B cell (primary cell): ENCODE measurements at regions not wholly inside any gene's neighbourhood (a gene's known extent, or its start where the extent isn't known, plus 50 kb on each side); places are given as distances from the start of the nearest gene placed in this dataset.

Source experiments
- ATAC-seq: fragments of 200-7000 bp; cut with Tn5 transposase; one replicate; pipeline ENCODE4 v1.10.0; 2021; ENCODE audit warnings: low read depth, mild to moderate bottlenecking, moderate number of reproducible peaks, moderate library complexity
- CTCF ChIA-PET: fragments of 350-600 bp; sonication (Branson Sonifier 250); formaldehyde crosslinking; loops from one replicate; lab custom pipeline; 2021; ENCODE audit warnings: antibody characterized with exemption, inconsistent platforms; lab: Charles Lee
- POLR2A ChIA-PET: fragments of 350-600 bp; sonication (Branson Sonifier 250); formaldehyde crosslinking; loops from one replicate; lab custom pipeline; 2021; ENCODE audit warnings: antibody characterized with exemption; lab: Charles Lee
- DNase-seq: peaks from one replicate; pipeline ENCODE4 v3.0.0; 2013
- H2AFZ ChIP-seq: 2 replicates; pipeline ENCODE4 v1.6.1; 2012; ENCODE audit warnings: mild to moderate bottlenecking, low read depth, low read length; ENCODE audit not compliant: insufficient read depth, poor library complexity, severe bottlenecking
- H3K27ac ChIP-seq, 2 donors: 1 replicate in 1 of 2; 2 replicates in 1 of 2; pipeline ENCODE4 v1.5.1; 2012 to 2013; ENCODE audit warnings: low read length in 2 of 2, mild to moderate bottlenecking in 2 of 2, moderate library complexity in 1 of 2
- H3K27me3 ChIP-seq, 4 experiments: fragments of 200-600 bp in 1 of 4; sonication (generic) in 1 of 4; replicated peaks in 1 of 4; 1 replicate in 2 of 4; 2 replicates in 2 of 4; pipeline versions ENCODE4 v1.6.1 to v1.7.0; 2013 to 2016; ENCODE audit warnings: low read length in 3 of 4, mild to moderate bottlenecking in 2 of 4, mixed read lengths in 1 of 4, moderate library complexity in 1 of 4; ENCODE audit not compliant: insufficient read depth in 4 of 4, control insufficient read depth in 3 of 4; ENCODE audit errors: control extremely low read depth in 1 of 4
- H3K36me3 ChIP-seq, 2 experiments: replicated peaks in 1 of 2; 1 replicate in 1 of 2; 2 replicates in 1 of 2; pipeline versions ENCODE4 v1.6.1 to v1.7.1; 2013; ENCODE audit warnings: low read length in 1 of 2; ENCODE audit not compliant: insufficient read depth in 2 of 2, control insufficient read depth in 1 of 2; ENCODE audit errors: control extremely low read depth in 1 of 2, extremely low read depth in 1 of 2
- H3K4me1 ChIP-seq, 2 donors: fragments of 200-600 bp in 1 of 2; sonication (generic) in 1 of 2; 1 replicate in 1 of 2; 2 replicates in 1 of 2; pipeline versions ENCODE4 v1.5.1 to v1.6.1; 2013 to 2017; ENCODE audit warnings: low read length in 2 of 2; ENCODE audit not compliant: control insufficient read depth in 2 of 2, insufficient read depth in 2 of 2
- H3K4me2 ChIP-seq: replicated peaks from 2 replicates; pipeline ENCODE3; 2012; ENCODE audit warnings: mild to moderate bottlenecking, low read depth, low read length; ENCODE audit not compliant: poor library complexity, severe bottlenecking
- H3K4me3 ChIP-seq, 5 experiments: fragments of 200-600 bp in 1 of 5; sonication (generic) in 1 of 5; 1 replicate in 3 of 5; 2 replicates in 2 of 5; pipeline versions ENCODE4 v1.5.1 to v1.7.0; 2011 to 2016; ENCODE audit warnings: low read length in 4 of 5, mild to moderate bottlenecking in 4 of 5, low read depth in 2 of 5, control low read depth in 1 of 5, moderate library complexity in 1 of 5; ENCODE audit not compliant: insufficient read depth in 1 of 5; ENCODE audit errors: control extremely low read depth in 1 of 5, extremely low read depth in 1 of 5
- H3K79me2 ChIP-seq: fragments of 200-600 bp; sonication (generic); one replicate; pipeline ENCODE4 v1.6.0; 2016; ENCODE audit warnings: low read length; ENCODE audit not compliant: control insufficient read depth, insufficient read depth
- H3K9ac ChIP-seq: fragments of 200-600 bp; sonication (generic); 2 replicates; pipeline ENCODE4 v1.6.1; 2017; ENCODE audit warnings: mild to moderate bottlenecking, low read length, moderate library complexity
- H3K9me3 ChIP-seq, 3 donors: one replicate each; pipeline versions ENCODE4 v1.6.1 to v1.7.1; 2013; ENCODE audit warnings: low read length in 2 of 3; ENCODE audit not compliant: control insufficient read depth in 2 of 3, insufficient read depth in 1 of 3; ENCODE audit errors: control extremely low read depth in 1 of 3
- H4K20me1 ChIP-seq: 2 replicates; pipeline ENCODE4 v1.6.0; 2012; ENCODE audit warnings: mild to moderate bottlenecking, low read length; ENCODE audit not compliant: insufficient read depth, control insufficient read depth, poor library complexity, severe bottlenecking
- H3K27ac Mint-ChIP-seq: one replicate; pipeline ENCODE4 v1.8.0; 2021; ENCODE audit warnings: mixed read lengths
- H3K27me3 Mint-ChIP-seq: one replicate; pipeline ENCODE4 v1.8.0; 2021; ENCODE audit warnings: mixed read lengths
- H3K4me1 Mint-ChIP-seq: one replicate; pipeline ENCODE4 v1.8.0; 2021; ENCODE audit warnings: mixed read lengths
- H3K4me3 Mint-ChIP-seq: one replicate; pipeline ENCODE4 v1.8.0; 2021; ENCODE audit warnings: mixed read lengths
- H3K9me3 Mint-ChIP-seq: one replicate; pipeline ENCODE4 v1.8.0; 2022; ENCODE audit warnings: mixed read lengths; ENCODE audit not compliant: insufficient read depth
- EZH2 ChIP-seq: IDR thresholded peaks from 2 replicates; pipeline ENCODE4 v1.6.1; 2012; ENCODE audit warnings: borderline replicate concordance, low read depth, mild to moderate bottlenecking, moderate library complexity, low read length; ENCODE audit not compliant: insufficient read depth, poor library complexity, severe bottlenecking
- WGBS: methylation state at CpG from one replicate; pipeline ENCODE4 v1.1.5; 2013; ENCODE audit warnings: missing lambda C conversion rate; ENCODE audit not compliant: insufficient coverage; 5-methylcytosine and 5-hydroxymethylcytosine counted together
- intact Hi-C: fragments of 100-400 bp; cut with micrococcal nuclease; formaldehyde crosslinking; loops from one replicate; pipeline ENCODE4 v1.10.0; 2022
- TF ChIP-seq, protein P1 (sequence below): fragments of 200-600 bp; IDR thresholded peaks from one replicate; pipeline ENCODE4 v1.8.0; 2022; ENCODE audit warnings: antibody characterized with exemption, mild to moderate bottlenecking

- Mint-ChIP-seq H3K4me1 (no peaks in the 10 kb centered on the region), H3K9me3 (no peaks in the 10 kb centered on the region), H3K4me3 (no peak overlapping the region), H3K27me3 (peaks cover 11% of the 10 kb centered on the region), H3K27ac (no peak overlapping the region)
- 86% methylated on average over 4 of the region's 4 CpGs for WGBS
- H3K4me3 ChIP-seq, result no peak overlapping the region
- H3K4me1 ChIP-seq, result no peaks in the 10 kb centered on the region
- ATAC-seq, result no peak
- intact Hi-C loops, result no loop called here
- POLR2A ChIA-PET, result no interaction called here
- peaks cover 0 to 3% (median 0%) of the 10 kb centered on the region in 3 donors for H3K9me3 ChIP-seq
- no peaks in the 10 kb centered on the region for H4K20me1 ChIP-seq
- no peaks in the 10 kb centered on the region for H3K36me3 ChIP-seq
- H2AFZ ChIP-seq, result no peak overlapping the region
- H3K9ac ChIP-seq, result no peak overlapping the region
- H3K4me2 ChIP-seq, result no peak overlapping the region
- DNase-seq, result no peak
- no peak overlapping the region for H3K27ac ChIP-seq
- TF ChIP-seq EZH2, result no peak
- TF ChIP-seq, protein P1, sequence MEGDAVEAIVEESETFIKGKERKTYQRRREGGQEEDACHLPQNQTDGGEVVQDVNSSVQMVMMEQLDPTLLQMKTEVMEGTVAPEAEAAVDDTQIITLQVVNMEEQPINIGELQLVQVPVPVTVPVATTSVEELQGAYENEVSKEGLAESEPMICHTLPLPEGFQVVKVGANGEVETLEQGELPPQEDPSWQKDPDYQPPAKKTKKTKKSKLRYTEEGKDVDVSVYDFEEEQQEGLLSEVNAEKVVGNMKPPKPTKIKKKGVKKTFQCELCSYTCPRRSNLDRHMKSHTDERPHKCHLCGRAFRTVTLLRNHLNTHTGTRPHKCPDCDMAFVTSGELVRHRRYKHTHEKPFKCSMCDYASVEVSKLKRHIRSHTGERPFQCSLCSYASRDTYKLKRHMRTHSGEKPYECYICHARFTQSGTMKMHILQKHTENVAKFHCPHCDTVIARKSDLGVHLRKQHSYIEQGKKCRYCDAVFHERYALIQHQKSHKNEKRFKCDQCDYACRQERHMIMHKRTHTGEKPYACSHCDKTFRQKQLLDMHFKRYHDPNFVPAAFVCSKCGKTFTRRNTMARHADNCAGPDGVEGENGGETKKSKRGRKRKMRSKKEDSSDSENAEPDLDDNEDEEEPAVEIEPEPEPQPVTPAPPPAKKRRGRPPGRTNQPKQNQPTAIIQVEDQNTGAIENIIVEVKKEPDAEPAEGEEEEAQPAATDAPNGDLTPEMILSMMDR, result no peak
- peaks cover 0 to 2% (median 0%) of the 10 kb centered on the region in 4 experiments for H3K27me3 ChIP-seq
- CTCF ChIA-PET, result no interaction called here
- H3K79me2 ChIP-seq, result no peaks in the 10 kb centered on the region
Observed at GRCh38 chr2:234625626-234626250, 128.9 kb upstream of the ARL4C start.

DNA sequence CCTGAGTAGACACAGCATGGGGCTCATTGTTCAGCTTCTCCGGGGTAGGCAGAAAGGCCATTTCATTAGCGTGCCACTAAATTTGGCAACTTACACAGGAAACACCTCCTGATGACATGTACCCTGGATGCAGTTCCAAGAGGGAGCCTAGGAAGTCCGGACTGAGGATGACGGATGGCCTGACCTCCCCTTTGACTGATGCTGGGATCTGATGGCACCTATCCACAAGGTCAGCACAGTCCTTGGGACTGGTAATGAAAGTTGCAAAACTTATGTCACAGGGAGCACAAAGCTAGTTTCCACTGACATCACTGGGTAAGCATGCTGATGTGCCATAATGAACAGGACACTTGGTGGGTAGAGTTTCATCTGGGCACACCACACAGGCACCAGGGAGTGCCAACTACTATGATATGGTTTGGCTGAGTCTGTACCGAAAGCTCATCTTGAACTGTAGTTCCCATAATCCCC, 126.7 kb upstream of the ARL4C start:
- CTCF ChIA-PET, result no interaction called here
- intact Hi-C loops, result no loop called here

More for the DNA sequence above, 126.7 kb upstream of the ARL4C start:
- WGBS, result 97% methylated on average over 5 of the region's 5 CpGs
- Histone ChIP-seq H3K27ac (no peak overlapping the region), H3K9ac (no peak overlapping the region), H3K27me3 (peaks cover 0 to 2% (median 0%) of the 10 kb centered on the region in 4 experiments), H3K4me1 (no peaks in the 10 kb centered on the region), H3K9me3 (no peaks in the 10 kb centered on the region), H4K20me1 (no peaks in the 10 kb centered on the region), H3K79me2 (no peaks in the 10 kb centered on the region), H3K4me3 (no peak overlapping the region), H3K36me3 (no peaks in the 10 kb centered on the region), H2AFZ (no peak overlapping the region), H3K4me2 (no peak overlapping the region)
- DNase-seq (no peak), ATAC-seq (no peak)
- Mint-ChIP-seq H3K4me1 (peaks cover 5% of the 10 kb centered on the region), H3K4me3 (no peak overlapping the region), H3K9me3 (no peaks in the 10 kb centered on the region), H3K27me3 (no peaks in the 10 kb centered on the region), H3K27ac (no peak overlapping the region)
- TF ChIP-seq EZH2, result no peak
- TF ChIP-seq, protein P1, result no peak
- POLR2A ChIA-PET, result no interaction called here
